Mesodermal cell (in vitro differentiated cells): ENCODE measurements at regions not wholly inside any gene's neighbourhood (a gene's known extent, or its start where the extent isn't known, plus 50 kb on each side); places are given as distances from the start of the nearest gene placed in this dataset.

Experiments used
- H3K27ac ChIP-seq: 2 replicates; pipeline ENCODE4 v1.7.0; 2013; ENCODE audit warnings: mild to moderate bottlenecking, low read depth, low read length, moderate library complexity; ENCODE audit not compliant: severe bottlenecking
- H3K36me3 ChIP-seq: 2 replicates; pipeline ENCODE4 v1.7.1; 2013; ENCODE audit warnings: mild to moderate bottlenecking, low read length, moderate library complexity; ENCODE audit not compliant: control insufficient read depth, insufficient read depth
- H3K4me1 ChIP-seq: one replicate; pipeline ENCODE4 v1.7.1; 2013; ENCODE audit warnings: mild to moderate bottlenecking, low read length; ENCODE audit not compliant: insufficient read depth, control insufficient read depth, poor library complexity, severe bottlenecking
- H3K4me3 ChIP-seq: 2 replicates; pipeline ENCODE4 v1.7.0; 2013; ENCODE audit warnings: low read length, control low read depth, mild to moderate bottlenecking; ENCODE audit not compliant: insufficient read depth, poor library complexity, severe bottlenecking; ENCODE audit errors: extremely low read depth
- H3K9me3 ChIP-seq: 2 replicates; pipeline ENCODE4 v1.7.1; 2013; ENCODE audit warnings: mild to moderate bottlenecking, low read length, moderate library complexity; ENCODE audit not compliant: control insufficient read depth
- WGBS, 2 experiments: methylation state at CpG; one replicate each; pipeline ENCODE4 v1.1.5; 2013; ENCODE audit warnings: missing lambda C conversion rate in 2 of 2; ENCODE audit not compliant: insufficient coverage in 2 of 2; 5-methylcytosine and 5-hydroxymethylcytosine counted together

GRCh38 chr1:221795380-221795779 lies 53.5 kb upstream of the DUSP10 start:
- Histone ChIP-seq H3K4me3 (no peak overlapping the region), H3K27ac (no peak overlapping the region), H3K36me3 (no peaks in the 10 kb centered on the region), H3K4me1 (peaks cover 8% of the 10 kb centered on the region), H3K9me3 (peaks cover 7% of the 10 kb centered on the region)
- WGBS, 2 experiments, result 100% methylated on average over 1 of the region's 3 CpGs

GRCh38 chr1:221794935-221795334 lies 53.0 kb upstream of the DUSP10 start:
- H3K9me3 ChIP-seq, result peaks cover 7% of the 10 kb centered on the region
- H3K4me1 ChIP-seq, result peaks cover 8% of the 10 kb centered on the region
- 88 to 100% methylated on average over 1 of the region's 1 CpG for WGBS, 2 experiments
- H3K27ac ChIP-seq, result no peak overlapping the region
- H3K4me3 ChIP-seq, result no peak overlapping the region
- H3K36me3 ChIP-seq, result no peaks in the 10 kb centered on the region

GRCh38 chr1:221794079-221794670 lies 52.3 kb upstream of the DUSP10 start:
- peaks cover 8% of the 10 kb centered on the region for H3K4me1 ChIP-seq
- no peaks in the 10 kb centered on the region for H3K36me3 ChIP-seq
- no peak overlapping the region for H3K4me3 ChIP-seq
- H3K9me3 ChIP-seq, result peaks cover 3% of the 10 kb centered on the region
- no peak overlapping the region for H3K27ac ChIP-seq
- WGBS, 2 experiments, result 100% methylated on average over 1 of the region's 2 CpGs; no CpG with 5 or more reads in 1 of the 2 experiments

- Histone ChIP-seq H3K36me3 (no peaks in the 10 kb centered on the region), H3K27ac (no peak overlapping the region), H3K4me3 (no peak overlapping the region), H3K4me1 (peaks cover 8% of the 10 kb centered on the region), H3K9me3 (peaks cover 3% of the 10 kb centered on the region)
- 89 to 98% methylated on average over 3 of the region's 3 CpGs for WGBS, 2 experiments
Measured at GRCh38 chr1:221793439-221794078, 51.7 kb upstream of the DUSP10 start.

- Histone ChIP-seq H3K27ac (no peak overlapping the region), H3K9me3 (peaks cover 3% of the 10 kb centered on the region), H3K4me1 (peaks cover 8% of the 10 kb centered on the region), H3K4me3 (no peak overlapping the region), H3K36me3 (no peaks in the 10 kb centered on the region)
- WGBS, 2 experiments, result 95 to 96% methylated on average over 2 of the region's 2 CpGs
Measured at GRCh38 chr1:221791846-221792245, 50.0 kb upstream of the DUSP10 start.
